ENCODE measurements at regions not wholly inside any gene's neighbourhood (a gene's known extent, or its start where the extent isn't known, plus 50 kb on each side); places are given as distances from the start of the nearest gene placed in this dataset.

- no peaks in the 10 kb centered on the region for H3K4me1 ChIP-seq (replicated peaks)
- no peak overlapping the region for H3K27ac ChIP-seq
- no peak overlapping the region for H3K4me3 ChIP-seq
- TF ChIP-seq POLR2AphosphoS5 (IDR thresholded peaks at IDR 0.05) (peak; percentile 51), CTCF (IDR thresholded peaks at IDR 0.05) (peak; percentile 36 to 79 (median 76)), POLR2A (IDR thresholded peaks at IDR 0.05) (no peak)
- H3K36me3 ChIP-seq, result no peaks in the 10 kb centered on the region
- peak; percentile 69 for DNase-seq (ENCODE audit: low spot score)
- intact Hi-C loops (cut with DNase I), result loop anchor here (1.0 to 5.0 kb wide), 2 partner anchors 94 to 192 kb away; no protein-coding TSS in a partner anchor
- no peaks in the 10 kb centered on the region for H3K27me3 ChIP-seq (replicated peaks; ENCODE audit: insufficient read depth)
- H3K9me3 ChIP-seq, result no peaks in the 10 kb centered on the region
- 54% methylated on average over 6 of the region's 6 CpGs for WGBS
These were observed 181.6 kb upstream of the NEBL start for GRCh38 chr10:21078410-21079329.

- TF ChIP-seq CTCF (IDR thresholded peaks at IDR 0.05) (no peak), POLR2A (IDR thresholded peaks at IDR 0.05) (no peak), POLR2AphosphoS5 (IDR thresholded peaks at IDR 0.05) (no peak)
- Histone ChIP-seq H3K27me3 (replicated peaks; ENCODE audit: insufficient read depth) (no peaks in the 10 kb centered on the region), H3K4me1 (replicated peaks) (no peaks in the 10 kb centered on the region), H3K9me3 (no peaks in the 10 kb centered on the region), H3K27ac (no peak overlapping the region), H3K4me3 (no peak overlapping the region), H3K36me3 (no peaks in the 10 kb centered on the region)
- intact Hi-C loops (cut with DNase I), result loop anchor here (5.0 kb wide), 1 partner anchor 95 kb away; no protein-coding TSS in a partner anchor
- WGBS, result 88% methylated on average over 5 of the region's 5 CpGs
- DNase-seq (ENCODE audit: low spot score), result no peak
These were observed 180.6 kb upstream of the NEBL start for GRCh38 chr10:21077681-21078080.

GRCh38 chr10:21076381-21076780 is 179.3 kb upstream of the NEBL start:
- Histone ChIP-seq H3K27me3 (replicated peaks; ENCODE audit: insufficient read depth) (no peaks in the 10 kb centered on the region), H3K27ac (no peak overlapping the region), H3K36me3 (no peaks in the 10 kb centered on the region), H3K9me3 (no peaks in the 10 kb centered on the region), H3K4me3 (no peak overlapping the region), H3K4me1 (replicated peaks) (no peaks in the 10 kb centered on the region)
- no peak for DNase-seq (ENCODE audit: low spot score)
- 91% methylated on average over 4 of the region's 4 CpGs for WGBS
- TF ChIP-seq POLR2AphosphoS5 (IDR thresholded peaks at IDR 0.05) (no peak), CTCF (IDR thresholded peaks at IDR 0.05) (no peak), POLR2A (IDR thresholded peaks at IDR 0.05) (no peak)
- intact Hi-C loops (cut with DNase I), result loop anchor here (5.0 kb wide), 1 partner anchor 96 kb away; no protein-coding TSS in a partner anchor

- no peaks in the 10 kb centered on the region for H3K27me3 ChIP-seq (replicated peaks; ENCODE audit: insufficient read depth)
- intact Hi-C loops (cut with DNase I), result loop anchor here (5.0 kb wide), 1 partner anchor 96 kb away; no protein-coding TSS in a partner anchor
- TF ChIP-seq POLR2AphosphoS5 (IDR thresholded peaks at IDR 0.05) (no peak), CTCF (IDR thresholded peaks at IDR 0.05) (no peak), POLR2A (IDR thresholded peaks at IDR 0.05) (no peak)
- no peak overlapping the region for H3K4me3 ChIP-seq
- H3K9me3 ChIP-seq, result no peaks in the 10 kb centered on the region
- H3K27ac ChIP-seq, result no peak overlapping the region
- H3K36me3 ChIP-seq, result no peaks in the 10 kb centered on the region
- WGBS, result 94% methylated on average over 6 of the region's 6 CpGs
- no peaks in the 10 kb centered on the region for H3K4me1 ChIP-seq (replicated peaks)
- no peak for DNase-seq (ENCODE audit: low spot score)
These were observed 178.8 kb upstream of the NEBL start for GRCh38 chr10:21075880-21076279.
